Suppressor macrophage (primary cell): ENCODE measurements at regions not wholly inside any gene's neighbourhood (a gene's known extent, or its start where the extent isn't known, plus 50 kb on each side); places are given as distances from the start of the nearest gene placed in this dataset.

Experiments
- DNase-seq, 4 experiments: peaks; one replicate each; pipeline ENCODE4 v3.0.0-alpha.2; 2020 to 2022

DNA sequence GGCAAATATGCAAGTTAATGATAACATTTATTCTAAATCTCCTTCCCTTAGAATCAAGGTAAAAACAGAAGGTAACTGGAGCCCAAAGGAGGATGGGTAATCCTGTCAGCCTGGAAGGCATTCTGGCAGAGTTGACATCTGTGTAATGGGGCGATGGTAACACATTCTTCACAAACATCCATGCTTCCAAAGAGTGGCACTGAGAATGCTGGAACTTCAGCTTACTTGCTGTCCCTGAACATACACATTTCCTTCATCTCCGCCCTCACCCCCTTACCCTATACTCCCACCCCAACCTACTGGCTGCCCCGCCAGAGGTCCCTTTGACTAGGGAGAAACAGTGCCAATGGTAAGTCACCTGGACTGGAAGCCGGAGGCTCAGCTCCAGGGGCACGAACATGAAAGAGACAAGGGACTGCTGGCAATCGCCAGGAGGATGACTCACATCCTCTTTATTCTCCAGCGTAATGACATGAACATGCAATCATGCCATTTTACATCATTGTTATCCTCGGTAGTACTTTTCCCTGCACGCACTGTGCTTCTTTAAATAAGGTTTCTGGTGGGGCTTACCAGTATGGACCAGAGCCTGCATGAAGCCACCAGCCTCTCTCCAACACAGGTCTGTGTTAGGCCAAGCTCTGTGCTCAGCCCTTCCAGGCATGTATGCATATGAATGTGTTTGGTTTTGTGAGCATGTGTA is 694.2 kb upstream of the TENM3 start:
- no peak for DNase-seq

GRCh38 chr4:181549576-181550188 is 693.5 kb upstream of the TENM3 start:
- DNase-seq = no peak

DNA sequence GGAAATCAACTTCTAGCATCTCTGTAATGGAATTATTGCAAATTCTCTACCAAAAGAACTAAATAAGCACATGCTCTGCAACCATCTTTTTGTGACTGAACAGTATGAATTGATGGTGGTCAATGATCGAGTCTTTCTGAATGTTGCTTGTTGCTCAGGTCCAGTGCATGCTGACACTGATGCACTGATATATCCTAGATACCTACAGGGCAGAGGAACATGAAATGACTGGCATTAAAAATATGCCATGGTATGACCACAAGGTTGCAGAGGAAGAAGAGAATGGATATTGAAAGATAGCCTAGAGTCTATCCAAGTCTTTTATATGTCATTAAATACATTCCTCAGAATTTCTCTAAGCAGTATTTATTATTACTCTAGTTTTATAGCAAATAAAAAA is 692.8 kb upstream of the TENM3 start:
- no peak for DNase-seq

- no peak for DNase-seq
Observed at GRCh38 chr4:181559637-181560036, 683.6 kb upstream of the TENM3 start.

GRCh38 chr4:181562399-181562798 is 680.8 kb upstream of the TENM3 start:
- no peak for DNase-seq

- no peak for DNase-seq
Observed at GRCh38 chr4:181564625-181565024, 678.6 kb upstream of the TENM3 start.

- no peak for DNase-seq
Observed at GRCh38 chr4:181566490-181566889, 676.7 kb upstream of the TENM3 start.

DNA sequence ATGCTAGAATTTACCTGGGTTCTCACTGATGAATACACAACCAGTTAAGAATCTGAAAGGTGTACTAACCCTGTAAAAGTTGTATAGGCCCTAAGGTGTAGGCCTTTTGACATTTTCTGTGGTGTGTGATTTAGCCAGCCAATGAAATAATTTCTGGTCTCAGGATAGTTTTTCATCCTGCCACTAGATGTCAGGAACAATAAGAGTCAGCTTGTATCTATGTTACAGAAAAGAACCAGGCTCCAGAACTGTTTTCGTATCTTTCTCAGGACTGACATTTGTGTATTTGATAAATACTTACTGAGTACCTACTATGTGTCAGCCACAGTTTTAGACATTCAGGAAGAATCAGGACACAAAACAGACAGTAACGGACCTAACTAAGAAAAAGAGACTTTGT is 673.6 kb upstream of the TENM3 start:
- peak in 2 of 4 experiments; percentile 7 to 9 for DNase-seq

- DNase-seq = no peak
Observed at GRCh38 chr4:181578911-181579310, 664.3 kb upstream of the TENM3 start.

DNA sequence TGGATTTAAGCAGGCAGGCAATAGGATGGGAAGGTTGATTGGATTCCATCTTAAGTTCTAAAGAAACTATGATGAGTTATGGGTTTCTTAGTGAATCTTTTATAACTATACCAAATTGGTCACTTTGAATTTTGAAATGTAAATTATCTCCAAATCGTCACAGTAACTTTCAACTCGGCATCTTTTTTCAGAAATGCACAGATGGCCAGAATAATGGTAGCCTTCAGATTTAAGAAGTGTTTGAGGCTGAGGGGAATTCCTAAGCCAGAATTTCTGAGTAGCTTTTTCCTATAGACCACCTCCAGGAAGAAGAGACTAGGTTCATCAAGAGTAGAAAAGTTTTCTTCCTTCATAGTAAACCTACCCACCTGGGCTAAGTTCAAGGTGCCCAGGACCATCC is 663.7 kb upstream of the TENM3 start:
- DNase-seq = no peak

DNA sequence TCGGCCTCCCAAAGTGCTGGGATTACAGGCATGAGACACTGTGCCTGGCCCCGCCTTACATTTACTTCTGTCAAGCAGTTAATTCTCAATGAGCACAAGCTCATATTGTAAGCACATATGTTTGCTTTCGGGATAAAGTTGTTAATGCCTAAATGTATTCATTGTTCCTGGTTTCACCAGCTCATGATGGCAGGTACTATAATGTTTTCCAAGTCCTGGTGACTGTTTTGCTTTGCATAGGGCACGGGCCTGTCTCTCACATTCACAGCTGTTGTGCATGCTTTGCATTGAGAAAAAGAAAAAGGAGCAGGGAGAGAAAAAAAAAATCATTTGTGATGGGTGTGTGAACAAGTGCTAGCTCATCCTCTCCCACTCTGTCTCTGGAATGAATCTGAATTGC is 661.2 kb upstream of the TENM3 start:
- no peak for DNase-seq

- no peak for DNase-seq
Observed at GRCh38 chr4:181582595-181582994, 660.6 kb upstream of the TENM3 start.

DNA sequence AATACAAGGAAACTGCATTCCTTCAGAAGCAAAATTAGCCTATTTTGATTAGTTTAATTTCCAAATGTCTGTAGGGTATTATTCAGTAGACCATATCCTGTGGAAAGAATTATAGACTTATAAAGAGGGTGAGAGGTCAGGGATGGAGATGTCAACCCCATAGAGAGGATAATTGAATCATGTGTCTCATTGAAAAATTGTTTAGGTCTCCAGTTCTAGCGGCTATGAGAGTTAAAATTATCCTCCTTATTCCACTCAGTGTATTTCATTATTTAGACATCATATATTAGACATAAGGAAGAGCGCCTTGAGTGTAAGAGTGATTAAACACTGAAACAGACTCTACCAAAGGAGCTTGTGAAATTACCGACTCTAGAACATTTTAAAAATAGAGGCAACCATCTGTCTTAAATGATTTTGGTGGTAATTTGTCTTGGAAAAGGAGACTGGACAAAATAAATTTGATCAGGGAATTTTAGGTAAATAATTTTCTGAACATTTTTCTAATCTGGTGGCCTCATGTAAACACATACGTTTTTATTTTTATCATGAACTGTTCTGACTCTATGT is 654.4 kb upstream of the TENM3 start:
- DNase-seq = no peak

DNA sequence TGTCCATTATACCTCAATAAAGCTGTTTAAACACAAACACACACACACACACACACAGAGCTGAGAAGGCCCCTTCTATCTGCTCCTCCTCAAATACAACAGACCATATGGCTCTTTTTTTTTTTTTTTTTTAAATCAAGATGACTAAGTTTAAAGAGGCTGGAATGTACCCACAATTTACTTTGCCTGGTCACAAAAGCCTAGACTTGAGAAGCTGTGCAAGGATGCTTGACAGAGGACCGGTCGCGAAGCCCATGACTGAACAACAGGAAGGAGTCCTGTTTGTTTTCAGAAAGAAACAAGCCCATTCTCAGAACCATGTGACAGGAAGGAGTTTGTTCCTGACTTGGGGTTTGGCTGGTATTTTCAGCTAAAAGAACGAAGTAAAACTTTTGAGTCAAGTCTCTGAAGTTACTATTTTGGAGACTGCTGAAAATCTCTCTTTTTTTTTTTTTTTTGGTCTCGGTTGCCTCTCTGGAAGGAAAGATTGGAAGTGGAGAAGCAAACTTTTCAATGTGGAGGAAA is 650.9 kb upstream of the TENM3 start:
- no peak for DNase-seq

GRCh38 chr4:181593703-181594102 is 649.5 kb upstream of the TENM3 start:
- no peak for DNase-seq

DNA sequence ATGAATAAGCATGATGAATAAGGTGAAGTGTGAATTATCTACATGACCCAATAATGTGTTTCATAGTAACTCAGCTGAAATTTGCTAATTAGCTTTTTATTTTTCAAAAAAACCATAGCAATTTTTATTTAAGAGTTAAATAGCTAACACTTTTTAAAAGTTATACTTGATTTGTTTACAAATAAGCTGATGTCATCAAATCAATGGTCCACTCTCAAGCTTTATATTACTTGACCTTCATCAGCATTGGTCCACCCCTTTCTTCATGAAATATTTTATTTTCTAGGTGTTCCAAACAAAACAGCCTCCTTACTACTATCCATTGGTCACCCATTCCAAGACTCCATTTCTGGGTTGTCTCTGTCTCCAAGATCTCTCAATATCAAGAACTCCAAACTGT is 649.0 kb upstream of the TENM3 start:
- DNase-seq = no peak

- no peak for DNase-seq
Observed at GRCh38 chr4:181595716-181596115, 647.5 kb upstream of the TENM3 start.

DNA sequence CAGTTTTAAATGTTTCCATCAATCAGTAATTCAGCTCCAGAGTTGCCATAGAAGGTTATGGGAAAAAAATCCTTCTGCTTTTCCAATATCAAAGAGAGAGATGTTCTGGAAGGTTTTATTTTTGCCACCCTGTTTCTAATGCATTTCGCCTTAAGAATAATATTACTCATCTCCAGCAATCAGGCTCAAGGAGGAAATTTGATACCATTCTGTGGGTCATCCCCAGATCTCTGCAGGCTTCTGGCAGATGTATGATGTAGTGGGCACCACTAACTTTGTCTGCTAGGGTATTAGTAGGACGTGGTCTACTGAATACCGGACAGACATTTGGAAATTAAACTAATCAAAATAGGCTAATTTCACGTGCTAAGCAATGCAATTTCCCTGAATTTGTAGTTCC is 645.4 kb upstream of the TENM3 start:
- no peak for DNase-seq

DNA sequence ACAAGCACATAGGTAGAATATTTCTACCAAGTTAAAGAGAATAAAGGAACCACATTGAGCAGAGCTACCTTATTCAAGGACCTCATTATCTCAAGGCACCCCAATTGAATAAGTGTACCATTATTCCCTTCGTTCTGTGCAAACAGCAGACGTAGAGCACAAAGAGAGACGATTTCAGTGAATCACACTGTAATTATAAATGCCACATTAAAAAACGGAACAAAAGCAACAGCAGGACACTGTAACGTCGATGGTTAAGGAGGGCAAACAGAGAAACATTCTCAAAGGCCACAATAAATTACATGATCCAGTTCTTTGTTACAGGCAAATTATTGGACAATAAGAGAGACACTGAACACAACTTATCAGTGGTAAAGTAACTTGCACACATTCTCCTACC is 644.1 kb upstream of the TENM3 start:
- DNase-seq = no peak

- no peak for DNase-seq
Observed at GRCh38 chr4:181601103-181601502, 642.1 kb upstream of the TENM3 start.

DNA sequence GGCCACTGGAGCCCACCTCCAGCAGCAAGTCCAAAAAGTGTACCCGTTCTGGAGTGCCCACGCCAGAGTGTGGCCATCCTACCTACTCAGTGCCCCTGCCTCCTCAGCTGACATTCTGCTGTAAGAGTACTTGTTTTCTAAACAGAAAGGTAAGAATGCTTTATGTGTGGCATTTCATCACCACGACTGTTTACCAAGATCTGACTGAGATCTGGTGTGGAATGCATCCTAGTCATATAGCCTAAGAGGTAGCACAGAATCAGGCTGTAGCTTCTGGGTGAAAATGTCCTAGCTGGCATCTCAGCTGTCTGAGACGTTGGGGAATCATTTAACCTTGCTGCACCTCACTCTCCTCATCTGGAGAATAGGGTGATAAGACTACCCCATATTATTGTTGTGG is 638.7 kb upstream of the TENM3 start:
- no peak for DNase-seq

GRCh38 chr4:181606300-181606699 is 636.9 kb upstream of the TENM3 start:
- no peak for DNase-seq

DNA sequence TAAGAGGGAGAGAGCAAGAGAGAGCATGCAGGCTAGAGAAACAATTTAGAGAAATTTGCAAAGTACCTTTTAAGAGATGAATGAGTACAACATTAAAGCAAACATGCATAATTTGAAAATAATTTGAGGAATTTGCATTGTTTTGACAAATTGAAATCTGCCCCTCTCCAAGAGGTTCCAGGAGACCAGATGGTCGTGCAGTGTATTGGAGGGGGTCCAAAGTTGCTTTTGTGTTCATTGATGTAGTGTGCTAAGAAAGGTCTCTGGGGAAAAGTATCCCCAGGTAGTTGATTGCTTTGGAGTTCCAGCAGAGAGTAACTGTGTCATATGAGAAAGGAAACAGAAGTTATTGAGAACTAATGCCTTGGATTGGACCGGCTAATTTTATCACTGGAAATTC is 635.0 kb upstream of the TENM3 start:
- DNase-seq = no peak

DNA sequence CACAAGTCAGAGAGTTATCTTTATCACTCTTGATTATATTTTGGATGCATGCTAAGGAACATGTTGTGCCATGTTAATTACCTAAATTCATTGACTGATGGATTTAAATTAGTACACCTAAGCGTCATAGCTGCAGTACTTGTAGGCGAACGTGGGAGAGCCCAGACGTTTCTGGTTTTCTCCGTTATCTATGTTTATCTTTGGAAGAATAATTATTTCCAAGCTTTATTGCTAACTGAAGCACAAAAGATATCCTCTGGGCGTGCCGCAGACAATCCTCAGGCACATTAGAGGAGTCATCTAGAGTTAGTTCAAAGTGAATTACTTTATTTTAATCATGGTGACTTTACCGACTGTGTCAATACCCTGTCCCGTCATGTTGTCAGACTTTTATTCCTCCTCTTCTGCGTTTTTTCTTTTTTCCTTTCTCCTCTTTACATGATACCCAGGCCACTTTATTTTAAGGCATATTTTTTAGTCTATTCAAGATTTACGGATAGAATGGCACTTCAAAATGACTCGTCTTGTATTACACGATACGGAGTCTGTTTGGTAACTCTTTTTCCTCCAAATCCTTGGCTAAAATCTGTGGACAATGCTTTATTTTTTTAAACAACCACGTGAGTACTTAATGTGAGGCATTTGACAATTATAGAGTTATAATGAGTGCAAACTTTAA is 632.0 kb upstream of the TENM3 start:
- DNase-seq = no peak
